Adrenal gland (tissue), 9 donors: ENCODE measurements at regions not wholly inside any gene's neighbourhood (a gene's known extent, or its start where the extent isn't known, plus 50 kb on each side); places are given as distances from the start of the nearest gene placed in this dataset.

Experiments used
- DNase-seq, 7 donors: peaks; one replicate each; pipeline ENCODE4 v3.0.0-alpha.2; 2019 to 2020
- H3K27ac ChIP-seq, 5 donors: fragments of 200-600 bp; sonication (generic) in 4 of 5; 1 replicate in 3 of 5; 2 replicates in 2 of 5; pipeline versions ENCODE4 v1.5.1 to v1.8.0; 2016 to 2020; ENCODE audit warnings: mild to moderate bottlenecking in 1 of 5
- H3K27me3 ChIP-seq: fragments of 200-600 bp; 2 replicates; pipeline ENCODE4 v1.8.0; 2021
- H3K36me3 ChIP-seq, 2 donors: fragments of 200-600 bp; replicated peaks in 1 of 2; 1 replicate in 1 of 2; 2 replicates in 1 of 2; pipeline versions ENCODE4 v1.5.1 to v1.8.0; 2018 to 2022
- H3K4me1 ChIP-seq, 2 donors: fragments of 200-600 bp; replicated peaks in 1 of 2; 1 replicate in 1 of 2; 2 replicates in 1 of 2; pipeline versions ENCODE4 v1.5.1 to v1.8.0; 2018 to 2021
- H3K4me3 ChIP-seq, 4 donors: fragments of 200-600 bp; sonication (generic) in 3 of 4; one replicate each; pipeline ENCODE4 v1.5.1; 2016 to 2018
- H3K9me3 ChIP-seq, 3 donors: fragments of 200-600 bp; sonication (generic) in 1 of 3; replicated peaks in 1 of 3; 1 replicate in 2 of 3; 2 replicates in 1 of 3; pipeline versions ENCODE4 v1.5.1 to v1.8.0; 2016 to 2021
- CTCF ChIP-seq, 6 experiments: fragments of 450-650 bp in 4 of 6; fragments of 200-600 bp in 2 of 6; sonication (generic) in 1 of 6; IDR thresholded peaks; 1 replicate in 5 of 6; 2 replicates in 1 of 6; pipeline versions ENCODE4 v1.5.1 to v1.8.0; 2016 to 2021; ENCODE audit warnings: antibody characterized with exemption in 6 of 6, mild to moderate bottlenecking in 2 of 6, moderate library complexity in 1 of 6
- POLR2A ChIP-seq, 2 donors: fragments of 450-650 bp; IDR thresholded peaks; one replicate each; pipeline ENCODE4 v1.6.1; 2017; ENCODE audit warnings: antibody characterized with exemption in 2 of 2, mild to moderate bottlenecking in 2 of 2, moderate library complexity in 1 of 2
- WGBS, 4 donors: extraction: QIAGEN DNeasy Blood & Tissue Kit in 2 of 4; methylation state at CpG; one replicate each; pipeline versions ENCODE4 v1.1.5 to v1.1.7; 2013 to 2017; 5-methylcytosine and 5-hydroxymethylcytosine counted together
- intact Hi-C, 2 donors: fragments of 100-400 bp; cut with DNase I; formaldehyde crosslinking; loops; one replicate each; pipeline versions ENCODE4 v1.14.1 to v1.15.0; 2022 to 2023
- donor health status: healthy with polysubstance abuse.
- donor health status: Bipolar disorder and iron deficiency.
- donor health status: DM: yes; HTN: yes; CAD: no.
- donor health status: DM: no; HTN: no; CAD: no.
- donor health status: DM: no; HTN: no; CAD: no.

GRCh38 chr17:73870068-73870467 is 225.8 kb upstream of the SDK2 start:
- Histone ChIP-seq H3K9me3 (no peaks in the 10 kb centered on the region), H3K36me3 (no peaks in the 10 kb centered on the region), H3K27ac (no peak overlapping the region), H3K27me3 (no peaks in the 10 kb centered on the region), H3K4me3 (no peak overlapping the region), H3K4me1 (no peaks in the 10 kb centered on the region)
- no peak for TF ChIP-seq CTCF (IDR thresholded peaks at IDR 0.05)
- TF ChIP-seq POLR2A (IDR thresholded peaks at IDR 0.05), result no peak
- WGBS, 4 donors, result 80 to 88% (median 83%) methylated on average over 6 of the region's 6 CpGs
- DNase-seq, result no peak
- intact Hi-C loops, result no loop called here

- intact Hi-C loops, result no loop called here
- Histone ChIP-seq H3K27ac (no peak overlapping the region), H3K27me3 (no peaks in the 10 kb centered on the region), H3K36me3 (no peaks in the 10 kb centered on the region), H3K4me3 (no peak overlapping the region), H3K4me1 (no peaks in the 10 kb centered on the region), H3K9me3 (no peaks in the 10 kb centered on the region)
- WGBS, 4 donors, result 84 to 96% (median 92%) methylated on average over 1 of the region's 1 CpG
- TF ChIP-seq CTCF (IDR thresholded peaks at IDR 0.05) (no peak), POLR2A (IDR thresholded peaks at IDR 0.05) (no peak)
- no peak for DNase-seq
These were observed 226.2 kb upstream of the SDK2 start for GRCh38 chr17:73870473-73870872.

- no peak overlapping the region for H3K4me3 ChIP-seq
- DNase-seq, result no peak
- no peaks in the 10 kb centered on the region for H3K4me1 ChIP-seq
- H3K27me3 ChIP-seq, result no peaks in the 10 kb centered on the region
- no peaks in the 10 kb centered on the region for H3K9me3 ChIP-seq
- intact Hi-C loops, result no loop called here
- TF ChIP-seq POLR2A (IDR thresholded peaks at IDR 0.05) (no peak), CTCF (IDR thresholded peaks at IDR 0.05) (no peak)
- H3K36me3 ChIP-seq, result no peaks in the 10 kb centered on the region
- 81 to 94% (median 91%) methylated on average over 3 of the region's 3 CpGs for WGBS, 4 donors
- H3K27ac ChIP-seq, result no peak overlapping the region
These were observed 228.6 kb upstream of the SDK2 start for GRCh38 chr17:73872816-73873215.

DNA sequence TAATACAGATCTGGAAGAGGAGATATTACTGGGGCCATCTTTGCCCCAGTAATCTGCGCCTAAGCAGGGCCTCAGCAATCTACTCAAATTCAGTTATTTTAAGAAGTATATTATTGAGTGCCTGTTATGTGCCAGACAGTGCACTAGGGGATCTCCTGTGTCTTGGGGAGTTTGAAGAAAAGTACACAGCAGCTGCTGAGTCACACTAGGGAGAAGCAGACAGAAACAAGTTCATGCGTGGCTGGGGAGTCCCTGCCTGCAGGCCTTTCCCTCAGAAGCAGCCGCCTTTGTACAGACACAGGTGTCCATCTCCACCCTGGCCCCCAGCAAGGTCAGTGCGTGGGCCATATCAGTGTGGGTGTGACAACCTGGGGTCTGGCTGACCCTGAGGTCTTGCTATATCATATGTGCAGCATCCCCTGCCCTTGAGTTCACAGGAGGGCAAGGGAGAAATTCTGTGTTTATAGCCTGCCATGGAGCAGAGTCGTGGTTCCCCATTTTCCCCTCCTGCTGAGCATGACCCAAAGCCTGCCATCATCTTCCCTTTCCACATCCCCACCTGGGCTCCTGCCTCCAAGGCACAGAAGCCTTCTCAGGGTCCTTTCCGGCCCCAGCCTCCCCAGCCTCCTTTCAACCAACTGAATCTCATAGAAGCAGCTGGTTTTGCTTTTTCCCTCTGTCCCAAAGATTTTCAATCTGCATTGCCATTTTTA is 229.9 kb upstream of the SDK2 start:
- Histone ChIP-seq H3K36me3 (no peaks in the 10 kb centered on the region), H3K9me3 (no peaks in the 10 kb centered on the region), H3K4me3 (no peak overlapping the region), H3K4me1 (no peaks in the 10 kb centered on the region), H3K27me3 (no peaks in the 10 kb centered on the region), H3K27ac (no peak overlapping the region)
- DNase-seq, result no peak
- WGBS, 4 donors, result 73 to 87% (median 85%) methylated on average over 4 to 6 of the region's 6 CpGs
- intact Hi-C loops, result no loop called here
- TF ChIP-seq CTCF (IDR thresholded peaks at IDR 0.05), result no peak
- TF ChIP-seq POLR2A (IDR thresholded peaks at IDR 0.05), result no peak
